A549 (cell line): ENCODE measurements at regions not wholly inside any gene's neighbourhood (a gene's known extent, or its start where the extent isn't known, plus 50 kb on each side); places are given as distances from the start of the nearest gene placed in this dataset.

ENCODE experiments used
- BHLHE40 ChIP-seq: IDR thresholded peaks from 2 replicates; pipeline ENCODE4 v1.6.1; 2012; ENCODE audit warnings: low read depth, low read length, inconsistent platforms
- CTCF ChIP-seq: fragments of >200 bp; sonication (Bioruptor Twin); formaldehyde crosslinking; IDR thresholded peaks from 3 replicates; pipeline ENCODE4 v1.5.1; 2016
- ESRRA ChIP-seq: fragments of 150-350 bp; IDR thresholded peaks from 2 replicates; pipeline ENCODE4 v1.6.1; 2014; ENCODE audit warnings: mild to moderate bottlenecking, low read length, borderline replicate concordance
- GATA3 ChIP-seq: IDR thresholded peaks from 2 replicates; pipeline ENCODE4 v1.6.1; 2012; ENCODE audit warnings: borderline replicate concordance
- JUN ChIP-seq, 2 experiments: fragments of >200 bp; sonication (Bioruptor Twin); formaldehyde crosslinking; IDR thresholded peaks; 2 replicates in 1 of 2; 3 replicates in 1 of 2; pipeline ENCODE4 v1.6.1; 2016 to 2017
- MAX ChIP-seq: IDR thresholded peaks from 2 replicates; pipeline ENCODE4 v1.6.1; 2012
- MYC ChIP-seq: IDR thresholded peaks from 2 replicates; pipeline ENCODE4 v1.6.1; 2012; ENCODE audit warnings: mild to moderate bottlenecking, inconsistent platforms, low read length, improper control_type of control experiment, borderline replicate concordance
- NPAS2 ChIP-seq: fragments of 250-450 bp; sonication (Bioruptor Pico); IDR thresholded peaks from 2 replicates; pipeline ENCODE4 v1.8.0; 2022; ENCODE audit warnings: mild to moderate bottlenecking, moderate library complexity, borderline replicate concordance
- NR3C1 ChIP-seq: fragments of >200 bp; sonication (Bioruptor Twin); formaldehyde crosslinking; IDR thresholded peaks from 3 replicates; pipeline ENCODE4 v1.6.1; 2017
- POLR2A ChIP-seq: IDR thresholded peaks from 2 replicates; pipeline ENCODE4 v1.6.1; 2012; ENCODE audit warnings: mild to moderate bottlenecking, low read length
- REST ChIP-seq: fragments of 200-600 bp; sonication (generic); IDR thresholded peaks from 2 replicates; pipeline ENCODE4 v1.6.1; 2016; ENCODE audit warnings: antibody characterized with exemption, mild to moderate bottlenecking, moderate library complexity
- RNF2 ChIP-seq: fragments of 200-600 bp; sonication (generic); IDR thresholded peaks from 2 replicates; pipeline ENCODE4 v1.6.1; 2016; ENCODE audit warnings: low read depth, mild to moderate bottlenecking, antibody characterized with exemption, moderate library complexity, borderline replicate concordance
- USF2 ChIP-seq: fragments of 450-650 bp; IDR thresholded peaks from 2 replicates; pipeline ENCODE4 v1.6.1; 2014; ENCODE audit warnings: antibody characterized with exemption

- TF ChIP-seq ESRRA (no peak), GATA3 (no peak), REST (no peak), NR3C1 (no peak), CTCF (no peak), JUN (IDR thresholded peaks at IDR 0.05) (no peak), MAX (no peak), BHLHE40 (no peak), POLR2A (no peak), USF2 (no peak), RNF2 (no peak), NPAS2 (CRISPR knock-in tag) (no peak), MYC (no peak)
Measured at GRCh38 chr6:50147371-50147770, 97.6 kb upstream of the DEFB112 start.
